ENCODE measurements at regions not wholly inside any gene's neighbourhood (a gene's known extent, or its start where the extent isn't known, plus 50 kb on each side); places are given as distances from the start of the nearest gene placed in this dataset.
"Not testable (repeated sequence)": the region's sequence is repeated elsewhere in the genome, so short reads cannot be mapped to it uniquely, and the experiment has no call there.

DNA sequence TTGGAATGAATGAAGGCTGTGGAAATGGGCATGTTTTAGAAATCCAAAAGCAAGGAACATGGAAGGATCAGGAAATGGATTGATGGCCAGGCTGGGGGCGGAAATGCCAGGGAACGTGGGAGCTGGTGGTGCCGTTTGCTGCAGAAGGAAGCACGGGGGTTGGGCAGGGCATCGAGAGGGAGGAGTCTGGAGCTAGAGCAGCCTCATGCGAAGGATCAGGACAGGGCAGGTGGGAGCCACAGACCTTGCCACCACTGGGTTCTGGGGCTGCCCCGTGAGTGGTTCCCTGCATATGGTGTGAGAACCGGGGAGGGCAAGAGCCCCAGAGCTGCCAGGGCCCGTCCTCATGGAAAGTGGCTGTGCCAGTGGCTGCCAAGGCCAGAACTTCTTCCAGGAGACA, 193.8 kb upstream of the ZNF32 start:
- Histone ChIP-seq H3K36me3 (ENCODE audit: control insufficient read depth, insufficient read depth, low read length) (no peaks in the 10 kb centered on the region), H3K4me3 (ENCODE audit: low read length) (no peak overlapping the region), H3K4me1 (ENCODE audit: control insufficient read depth, insufficient read depth, low read length) (peaks cover 9% of the 10 kb centered on the region), H3K9ac (ENCODE audit: low read length) (no peak overlapping the region), H3K27me3 (ENCODE audit: control insufficient read depth, insufficient read depth, low read length) (no peaks in the 10 kb centered on the region), H3K9me3 (ENCODE audit: control insufficient read depth, low read length) (no peaks in the 10 kb centered on the region)

DNA sequence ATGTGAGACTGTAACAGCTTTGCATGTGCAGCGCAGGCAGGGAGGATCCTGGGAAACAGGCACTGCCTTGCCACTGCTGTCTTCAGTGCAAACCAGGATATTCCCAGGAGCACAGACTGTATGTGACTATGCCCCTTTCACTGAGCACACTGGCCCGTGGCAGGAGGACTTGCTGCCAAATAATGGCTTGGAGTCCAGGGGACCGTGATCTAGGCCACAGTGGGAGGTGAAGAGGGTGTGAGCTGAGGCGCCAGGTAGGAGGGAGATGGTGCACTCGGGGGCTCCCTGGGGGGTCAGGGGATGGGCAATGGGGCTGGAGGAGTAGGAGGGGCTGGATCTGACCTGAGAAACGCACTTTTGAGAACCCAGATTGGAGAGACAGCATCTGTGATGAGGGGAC, 193.4 kb upstream of the ZNF32 start:
- Histone ChIP-seq H3K27me3 (ENCODE audit: control insufficient read depth, insufficient read depth, low read length) (no peaks in the 10 kb centered on the region), H3K9me3 (ENCODE audit: control insufficient read depth, low read length) (no peaks in the 10 kb centered on the region), H3K4me1 (ENCODE audit: control insufficient read depth, insufficient read depth, low read length) (peaks cover 9% of the 10 kb centered on the region), H3K9ac (ENCODE audit: low read length) (no peak overlapping the region), H3K36me3 (ENCODE audit: control insufficient read depth, insufficient read depth, low read length) (no peaks in the 10 kb centered on the region), H3K4me3 (ENCODE audit: low read length) (no peak overlapping the region)

DNA sequence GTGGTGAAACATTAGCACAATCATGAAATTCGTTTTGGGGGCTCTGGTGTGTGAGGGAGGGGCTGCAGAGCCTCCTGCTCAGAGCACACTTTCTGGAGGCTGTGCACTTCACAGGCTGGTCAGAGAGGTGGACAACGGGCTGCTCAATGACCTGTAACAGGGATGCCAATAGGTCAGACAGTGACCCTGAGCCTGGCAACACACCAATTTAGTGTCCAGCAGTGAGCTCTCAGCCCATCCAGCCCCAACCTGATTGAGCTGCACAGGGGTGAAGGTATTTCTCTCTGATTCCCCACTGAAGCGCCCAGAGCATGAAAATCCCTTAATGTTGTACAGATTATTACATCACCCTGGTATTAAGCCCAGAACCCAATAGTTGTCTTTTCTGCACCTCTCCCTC, 191.3 kb upstream of the ZNF32 start:
- Histone ChIP-seq H3K9me3 (ENCODE audit: control insufficient read depth, low read length) (no peaks in the 10 kb centered on the region), H3K4me3 (ENCODE audit: low read length) (no peak overlapping the region), H3K36me3 (ENCODE audit: control insufficient read depth, insufficient read depth, low read length) (no peaks in the 10 kb centered on the region), H3K27me3 (ENCODE audit: control insufficient read depth, insufficient read depth, low read length) (no peaks in the 10 kb centered on the region), H3K9ac (ENCODE audit: low read length) (no peak overlapping the region), H3K4me1 (ENCODE audit: control insufficient read depth, insufficient read depth, low read length) (peaks cover 4% of the 10 kb centered on the region)

DNA sequence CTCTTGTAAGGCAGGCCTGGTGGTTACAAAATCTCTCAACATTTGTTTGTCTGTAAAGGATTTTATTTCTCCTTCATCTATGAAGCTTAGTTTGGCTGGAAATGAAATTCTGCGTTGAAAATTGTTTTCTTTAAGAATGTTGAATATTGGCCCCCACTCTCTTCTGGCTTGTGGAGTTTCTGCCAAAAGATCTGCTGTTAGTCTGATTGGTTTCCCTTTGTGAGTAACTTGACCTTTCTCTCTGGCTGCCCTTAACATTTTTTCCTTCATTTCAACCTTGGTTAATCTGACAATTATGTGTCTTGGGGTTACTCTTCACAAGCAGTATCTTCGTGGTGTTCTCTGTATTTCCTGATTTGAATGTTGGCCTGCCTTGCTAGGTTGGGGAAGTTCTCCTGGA, 186.1 kb upstream of the ZNF32 start:
- H3K9ac ChIP-seq (ENCODE audit: low read length); H3K4me1 ChIP-seq (ENCODE audit: control insufficient read depth, insufficient read depth, low read length); H3K36me3 ChIP-seq (ENCODE audit: control insufficient read depth, insufficient read depth, low read length); H3K4me3 ChIP-seq (ENCODE audit: low read length); H3K27me3 ChIP-seq (ENCODE audit: control insufficient read depth, insufficient read depth, low read length); H3K9me3 ChIP-seq (ENCODE audit: control insufficient read depth, low read length): not testable (repeated sequence)

DNA sequence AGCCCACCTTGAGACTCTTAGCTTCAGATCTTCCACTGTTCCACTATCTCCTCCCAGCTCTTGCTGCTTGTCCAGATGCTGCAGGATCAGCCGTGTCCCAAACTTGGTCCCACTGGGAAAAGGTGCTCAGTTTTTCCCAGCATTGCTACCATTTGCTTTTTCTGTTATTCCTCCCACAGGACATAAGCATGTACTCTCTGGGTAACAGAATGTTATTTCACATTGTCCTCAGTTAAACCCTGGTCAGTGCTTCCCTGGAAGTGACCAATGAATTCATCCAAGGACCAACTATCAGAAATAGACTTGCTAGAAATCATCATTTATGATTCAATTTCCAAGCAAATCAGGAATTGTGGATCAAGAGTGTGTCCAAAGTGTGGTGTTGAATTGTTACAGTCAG, 179.2 kb upstream of the ZNF32 start:
- H3K9ac ChIP-seq (ENCODE audit: low read length), result no peak overlapping the region
- no peak overlapping the region for H3K4me3 ChIP-seq (ENCODE audit: low read length)
- H3K4me1 ChIP-seq (ENCODE audit: control insufficient read depth, insufficient read depth, low read length), result peaks cover 6% of the 10 kb centered on the region
- H3K9me3 ChIP-seq (ENCODE audit: control insufficient read depth, low read length), result peaks cover 3% of the 10 kb centered on the region
- H3K27me3 ChIP-seq (ENCODE audit: control insufficient read depth, insufficient read depth, low read length), result no peaks in the 10 kb centered on the region
- no peaks in the 10 kb centered on the region for H3K36me3 ChIP-seq (ENCODE audit: control insufficient read depth, insufficient read depth, low read length)

DNA sequence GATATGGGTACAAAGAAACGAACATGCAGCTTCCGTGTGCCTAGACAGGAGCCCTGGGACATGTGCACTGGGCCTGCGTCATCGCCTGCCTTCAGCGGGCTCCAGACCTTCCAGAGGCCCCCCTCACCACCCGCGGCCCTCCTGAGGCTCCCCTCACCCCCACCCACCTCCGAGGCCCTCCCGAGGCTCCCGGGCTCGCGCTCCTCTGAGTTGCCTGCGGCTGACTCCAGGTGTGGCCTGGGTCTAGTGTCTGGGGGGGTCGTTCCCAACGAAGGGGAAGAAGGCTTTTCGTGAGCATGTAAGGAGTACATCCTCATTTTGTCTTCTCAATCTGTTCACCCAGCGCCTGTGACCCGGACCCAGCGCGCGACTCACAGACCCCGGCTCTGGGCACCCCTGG, 177.3 kb upstream of the ZNF32 start:
- Histone ChIP-seq H3K9me3 (ENCODE audit: control insufficient read depth, low read length) (peaks cover 3% of the 10 kb centered on the region), H3K36me3 (ENCODE audit: control insufficient read depth, insufficient read depth, low read length) (no peaks in the 10 kb centered on the region), H3K4me1 (ENCODE audit: control insufficient read depth, insufficient read depth, low read length) (peaks cover 16% of the 10 kb centered on the region), H3K27me3 (ENCODE audit: control insufficient read depth, insufficient read depth, low read length) (no peaks in the 10 kb centered on the region), H3K4me3 (ENCODE audit: low read length) (no peak overlapping the region), H3K9ac (ENCODE audit: low read length) (no peak overlapping the region)

DNA sequence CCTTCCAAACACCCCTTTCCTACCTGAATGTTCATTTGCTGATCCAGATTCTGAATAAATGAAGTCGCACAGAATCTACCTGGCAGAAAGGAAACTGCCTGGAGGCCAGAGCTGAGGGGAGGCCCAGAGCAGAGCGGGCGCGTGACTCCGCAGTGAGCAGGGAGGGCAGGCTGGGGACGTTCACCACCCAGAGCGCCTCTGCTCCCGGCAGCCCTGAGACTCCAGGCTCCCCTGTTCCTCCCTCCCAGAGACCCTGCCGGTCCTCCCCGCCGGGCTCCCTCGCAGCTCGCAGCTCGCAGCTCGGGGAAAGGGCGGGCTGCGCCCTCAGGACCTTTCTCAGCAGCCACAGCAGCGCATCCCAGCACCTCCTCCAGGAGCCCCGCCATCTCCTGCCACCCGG, 176.7 kb upstream of the ZNF32 start:
- H3K9me3 ChIP-seq (ENCODE audit: control insufficient read depth, low read length), result peaks cover 3% of the 10 kb centered on the region
- H3K4me3 ChIP-seq (ENCODE audit: low read length), result no peak overlapping the region
- H3K36me3 ChIP-seq (ENCODE audit: control insufficient read depth, insufficient read depth, low read length), result no peaks in the 10 kb centered on the region
- peak overlapping the region; percentile 22 for H3K9ac ChIP-seq (ENCODE audit: low read length)
- peaks cover 16% of the 10 kb centered on the region for H3K4me1 ChIP-seq (ENCODE audit: control insufficient read depth, insufficient read depth, low read length)
- no peaks in the 10 kb centered on the region for H3K27me3 ChIP-seq (ENCODE audit: control insufficient read depth, insufficient read depth, low read length)

DNA sequence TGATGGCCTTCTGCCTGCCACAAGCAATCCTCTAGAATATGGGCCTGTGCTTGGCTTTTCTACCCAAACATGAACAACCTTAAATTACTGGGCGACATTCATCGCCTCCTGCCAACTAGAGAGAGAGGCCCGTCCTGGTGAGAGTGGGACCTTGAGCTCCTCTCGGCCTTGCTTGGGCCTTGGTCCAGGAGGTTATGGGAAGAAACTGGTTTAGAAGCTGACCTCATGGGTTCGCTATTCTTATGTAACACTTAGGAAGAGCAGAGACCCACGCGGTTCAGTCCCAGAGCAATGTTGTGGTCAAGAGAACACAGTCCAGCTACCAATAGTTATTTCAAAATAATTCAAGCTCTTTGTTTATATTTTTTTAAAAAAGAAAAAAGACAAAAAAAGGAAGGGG, 176.3 kb upstream of the ZNF32 start:
- no peak overlapping the region for H3K9ac ChIP-seq (ENCODE audit: low read length)
- H3K4me1 ChIP-seq (ENCODE audit: control insufficient read depth, insufficient read depth, low read length), result peaks cover 16% of the 10 kb centered on the region
- no peaks in the 10 kb centered on the region for H3K27me3 ChIP-seq (ENCODE audit: control insufficient read depth, insufficient read depth, low read length)
- H3K4me3 ChIP-seq (ENCODE audit: low read length), result no peak overlapping the region
- H3K36me3 ChIP-seq (ENCODE audit: control insufficient read depth, insufficient read depth, low read length), result no peaks in the 10 kb centered on the region
- H3K9me3 ChIP-seq (ENCODE audit: control insufficient read depth, low read length), result peaks cover 3% of the 10 kb centered on the region

DNA sequence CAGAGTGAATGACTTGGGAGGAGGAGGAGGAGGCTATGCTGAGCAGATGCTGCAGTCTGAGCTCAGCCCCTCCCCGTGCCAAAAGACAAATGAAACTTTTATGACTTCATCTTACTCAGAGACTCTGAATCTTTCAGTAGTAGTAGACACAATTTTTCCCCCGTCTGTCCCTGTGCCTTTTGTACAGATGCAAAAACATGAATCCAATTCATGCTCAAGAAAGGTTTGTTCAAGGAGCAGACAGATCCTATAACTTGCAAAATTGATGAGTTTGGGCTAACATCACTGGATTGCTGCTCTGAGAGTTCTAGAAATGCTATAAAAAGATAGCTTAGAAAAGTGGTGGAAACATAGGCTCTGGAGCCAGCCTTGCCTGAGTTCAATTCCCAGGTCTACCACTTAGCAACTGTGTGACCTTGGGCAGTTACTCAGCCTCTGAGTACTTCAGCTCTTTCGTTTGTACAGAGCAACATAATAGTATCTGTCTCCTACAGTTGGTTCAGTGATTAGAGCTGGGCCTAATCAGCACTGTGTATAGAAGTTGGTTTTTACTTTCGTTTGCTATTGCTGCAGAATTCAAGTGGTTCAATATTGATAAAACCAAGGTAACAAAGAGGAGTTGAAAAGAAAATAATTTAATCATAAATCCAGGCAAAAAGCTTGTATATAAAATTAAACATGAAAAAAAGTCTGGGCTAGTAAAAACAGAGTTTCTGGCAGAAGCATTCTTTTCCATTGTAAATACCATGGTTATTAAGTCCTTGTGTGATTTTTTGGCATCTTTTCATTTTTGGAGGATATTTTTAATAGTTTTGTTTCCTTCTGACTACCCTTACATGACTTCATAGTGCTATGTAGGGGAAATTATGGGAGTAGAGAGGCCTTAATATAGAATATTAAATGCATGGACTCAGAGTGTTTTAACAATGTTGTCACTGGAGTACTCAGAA, 174.2 kb upstream of the ZNF32 start:
- Histone ChIP-seq H3K4me1 (ENCODE audit: control insufficient read depth, insufficient read depth, low read length) (peaks cover 16% of the 10 kb centered on the region), H3K9ac (ENCODE audit: low read length) (no peak overlapping the region), H3K27me3 (ENCODE audit: control insufficient read depth, insufficient read depth, low read length) (no peaks in the 10 kb centered on the region), H3K36me3 (ENCODE audit: control insufficient read depth, insufficient read depth, low read length) (no peaks in the 10 kb centered on the region), H3K9me3 (ENCODE audit: control insufficient read depth, low read length) (peaks cover under 1% of the 10 kb centered on the region), H3K4me3 (ENCODE audit: low read length) (no peak overlapping the region)

DNA sequence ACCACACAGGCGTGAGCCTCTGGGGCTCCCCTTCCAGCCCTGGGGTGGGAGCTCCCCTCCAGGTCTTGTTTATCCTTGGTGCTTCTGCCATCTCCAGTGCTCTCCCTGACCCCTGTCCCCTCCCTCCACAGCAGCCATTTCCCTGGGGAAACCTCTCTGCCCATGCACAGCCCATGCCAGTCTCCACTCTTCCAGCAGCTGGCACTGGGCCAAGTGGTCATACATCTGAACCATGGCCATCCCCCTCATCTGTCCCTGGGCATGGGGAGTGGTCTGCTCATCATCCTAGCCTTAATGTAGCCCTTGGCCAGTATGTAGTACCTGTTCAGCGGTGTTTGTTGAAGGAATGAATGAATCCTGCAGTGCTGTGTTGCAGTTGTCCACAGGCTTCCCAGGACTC, 172.4 kb upstream of the ZNF32 start:
- H3K9ac ChIP-seq (ENCODE audit: low read length), result no peak overlapping the region
- no peaks in the 10 kb centered on the region for H3K9me3 ChIP-seq (ENCODE audit: control insufficient read depth, low read length)
- H3K4me3 ChIP-seq (ENCODE audit: low read length), result no peak overlapping the region
- no peaks in the 10 kb centered on the region for H3K36me3 ChIP-seq (ENCODE audit: control insufficient read depth, insufficient read depth, low read length)
- no peaks in the 10 kb centered on the region for H3K27me3 ChIP-seq (ENCODE audit: control insufficient read depth, insufficient read depth, low read length)
- H3K4me1 ChIP-seq (ENCODE audit: control insufficient read depth, insufficient read depth, low read length), result peaks cover 16% of the 10 kb centered on the region

DNA sequence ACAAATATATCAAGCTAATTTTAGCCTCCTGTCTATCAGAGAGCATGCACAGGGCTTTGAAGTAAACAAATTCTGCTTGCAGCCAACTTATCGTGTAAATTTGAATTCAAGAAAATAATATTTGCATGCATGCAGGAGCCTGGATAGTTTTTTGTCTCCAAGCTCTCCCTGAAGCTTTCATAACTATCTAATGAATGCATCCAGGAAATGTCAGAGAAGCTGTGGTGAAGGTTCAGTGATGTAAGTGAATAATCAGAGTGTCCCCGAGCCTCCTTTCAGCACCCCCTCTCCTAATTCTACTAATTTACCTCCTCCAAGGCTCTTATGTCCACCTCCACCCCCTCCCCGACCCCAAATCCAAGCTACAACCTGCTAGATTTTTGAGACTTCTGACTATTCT, 172.0 kb upstream of the ZNF32 start:
- Histone ChIP-seq H3K9ac (ENCODE audit: low read length) (no peak overlapping the region), H3K9me3 (ENCODE audit: control insufficient read depth, low read length) (no peaks in the 10 kb centered on the region), H3K4me3 (ENCODE audit: low read length) (no peak overlapping the region), H3K27me3 (ENCODE audit: control insufficient read depth, insufficient read depth, low read length) (no peaks in the 10 kb centered on the region), H3K4me1 (ENCODE audit: control insufficient read depth, insufficient read depth, low read length) (peaks cover 16% of the 10 kb centered on the region), H3K36me3 (ENCODE audit: control insufficient read depth, insufficient read depth, low read length) (no peaks in the 10 kb centered on the region)

DNA sequence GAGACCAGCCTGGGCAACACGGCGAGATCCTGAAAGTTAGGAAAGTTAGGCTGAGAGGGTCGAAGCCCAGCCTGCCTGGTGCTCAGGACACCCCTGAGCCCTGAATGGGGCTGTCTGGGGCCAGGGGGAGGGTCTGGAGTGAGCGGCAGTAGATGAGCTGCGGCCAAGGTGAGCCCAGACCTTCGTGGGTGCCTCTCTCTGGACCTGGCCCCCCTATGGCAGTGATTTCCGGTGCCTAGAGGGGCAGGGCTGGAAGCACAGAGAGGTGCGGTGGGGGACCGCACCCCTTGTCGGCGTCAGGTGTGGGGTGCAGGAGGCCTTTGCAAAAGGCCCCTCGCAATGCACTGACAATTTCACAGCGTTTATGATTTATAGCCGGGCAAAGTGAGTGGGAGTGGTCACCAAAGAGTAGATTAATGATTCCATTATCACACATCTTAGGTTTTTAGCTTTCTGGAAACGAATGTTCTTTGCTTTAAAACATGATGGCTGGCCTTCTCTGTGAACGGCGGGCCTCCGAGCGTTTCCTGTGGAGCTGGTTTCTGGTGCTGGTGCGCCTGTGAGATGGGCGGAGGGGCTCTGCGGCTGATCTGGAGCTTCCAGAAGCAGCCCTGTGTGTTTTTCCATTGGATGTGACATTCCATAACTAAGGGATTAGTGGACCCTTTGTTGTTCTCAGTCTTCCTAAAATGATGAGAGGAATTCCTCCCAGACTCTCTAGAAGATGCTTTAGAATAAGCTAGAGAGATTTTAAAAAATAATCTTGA, 171.0 kb upstream of the ZNF32 start:
- Histone ChIP-seq H3K4me3 (ENCODE audit: low read length) (no peak overlapping the region), H3K9ac (ENCODE audit: low read length) (no peak overlapping the region), H3K36me3 (ENCODE audit: control insufficient read depth, insufficient read depth, low read length) (no peaks in the 10 kb centered on the region), H3K4me1 (ENCODE audit: control insufficient read depth, insufficient read depth, low read length) (peaks cover 16% of the 10 kb centered on the region), H3K27me3 (ENCODE audit: control insufficient read depth, insufficient read depth, low read length) (no peaks in the 10 kb centered on the region), H3K9me3 (ENCODE audit: control insufficient read depth, low read length) (no peaks in the 10 kb centered on the region)

All from mucosa of stomach (tissue), 1 donor.